CD4-positive, CD25-positive, alpha-beta regulatory T cell (primary cell): ENCODE measurements at regions not wholly inside any gene's neighbourhood (a gene's known extent, or its start where the extent isn't known, plus 50 kb on each side); places are given as distances from the start of the nearest gene placed in this dataset.
"Not testable (repeated sequence)": the region's sequence is repeated elsewhere in the genome, so short reads cannot be mapped to it uniquely, and the experiment has no call there.

Experiments
- ATAC-seq, 2 donors: fragments of 150-1000 bp; cut with Tn5 transposase; one replicate each; pipeline ENCODE4 v1.10.0; 2021; ENCODE audit warnings: low read depth in 2 of 2, moderate number of reproducible peaks in 2 of 2, moderate library complexity in 1 of 2
- DNase-seq, 3 donors: peaks; one replicate each; pipeline versions ENCODE4 v3.0.0 to v3.0.0-alpha.2; 2012 to 2022; ENCODE audit warnings: mixed read lengths in 1 of 3
- H3K27ac ChIP-seq: one replicate; pipeline ENCODE4 v1.7.0; 2013; ENCODE audit warnings: mild to moderate bottlenecking, low read length; ENCODE audit not compliant: insufficient read depth, poor library complexity, severe bottlenecking
- H3K27me3 ChIP-seq: one replicate; pipeline ENCODE4 v1.7.0; 2013; ENCODE audit warnings: low read length; ENCODE audit not compliant: control insufficient read depth, insufficient read depth
- H3K36me3 ChIP-seq: one replicate; pipeline ENCODE4 v1.7.0; 2013; ENCODE audit warnings: mild to moderate bottlenecking, low read length, moderate library complexity; ENCODE audit not compliant: control insufficient read depth, insufficient read depth
- H3K4me1 ChIP-seq: 2 replicates; pipeline ENCODE4 v1.7.0; 2013; ENCODE audit warnings: mild to moderate bottlenecking, low read length; ENCODE audit not compliant: insufficient read depth, control insufficient read depth, poor library complexity, severe bottlenecking
- H3K4me3 ChIP-seq: one replicate; pipeline ENCODE4 v1.7.0; 2013; ENCODE audit warnings: low read depth, mild to moderate bottlenecking, low read length, moderate library complexity
- H3K9me3 ChIP-seq, 2 experiments: 1 replicate in 1 of 2; 2 replicates in 1 of 2; pipeline ENCODE4 v1.7.0; 2013; ENCODE audit warnings: low read length in 2 of 2, mild to moderate bottlenecking in 1 of 2, moderate library complexity in 1 of 2; ENCODE audit not compliant: control insufficient read depth in 2 of 2
- H3K27ac Mint-ChIP-seq, 3 donors: one replicate each; pipeline ENCODE4 v1.8.0; 2020 to 2022; ENCODE audit warnings: mild to moderate bottlenecking in 3 of 3, mixed read lengths in 3 of 3, moderate library complexity in 2 of 3
- H3K27me3 Mint-ChIP-seq: one replicate; pipeline ENCODE4 v1.8.0; 2022; ENCODE audit warnings: mild to moderate bottlenecking, mixed read lengths
- H3K36me3 Mint-ChIP-seq: one replicate; pipeline ENCODE4 v1.8.0; 2020; ENCODE audit warnings: mixed read lengths
- H3K4me1 Mint-ChIP-seq, 4 donors: one replicate each; pipeline ENCODE4 v1.8.0; 2020 to 2022; ENCODE audit warnings: mixed read lengths in 4 of 4, mild to moderate bottlenecking in 1 of 4
- H3K4me3 Mint-ChIP-seq, 4 donors: one replicate each; pipeline ENCODE4 v1.8.0; 2020 to 2022; ENCODE audit warnings: mild to moderate bottlenecking in 4 of 4, mixed read lengths in 4 of 4, moderate library complexity in 3 of 4
- H3K9me3 Mint-ChIP-seq, 7 donors: one replicate each; pipeline ENCODE4 v1.8.0; 2020 to 2022; ENCODE audit warnings: mixed read lengths in 7 of 7, mild to moderate bottlenecking in 3 of 7, moderate library complexity in 2 of 7

- H3K27me3 Mint-ChIP-seq, H3K4me3 ChIP-seq, H3K9me3 Mint-ChIP-seq, H3K36me3 Mint-ChIP-seq, ATAC-seq, DNase-seq, H3K27ac Mint-ChIP-seq, H3K27me3 ChIP-seq, H3K4me3 Mint-ChIP-seq, H3K4me1 ChIP-seq, H3K9me3 ChIP-seq, H3K4me1 Mint-ChIP-seq, H3K27ac ChIP-seq, H3K36me3 ChIP-seq: not testable (repeated sequence)
These were observed 73.8 kb upstream of the FANCC start for GRCh38 chr9:95391271-95391670.

- peaks cover 0 to 2% (median 0%) of the 10 kb centered on the region in 7 donors for H3K9me3 Mint-ChIP-seq
- DNase-seq (no peak), ATAC-seq (no peak)
- no peaks in the 10 kb centered on the region for H3K4me1 Mint-ChIP-seq
- H3K4me3 Mint-ChIP-seq = no peak overlapping the region
- H3K4me1 ChIP-seq = no peaks in the 10 kb centered on the region
- peaks cover 12% of the 10 kb centered on the region for H3K27me3 Mint-ChIP-seq
- H3K36me3 Mint-ChIP-seq = no peaks in the 10 kb centered on the region
- no peak overlapping the region for H3K4me3 ChIP-seq
- H3K27ac ChIP-seq = no peak overlapping the region
- no peaks in the 10 kb centered on the region for H3K9me3 ChIP-seq
- no peak overlapping the region for H3K27ac Mint-ChIP-seq
- H3K27me3 ChIP-seq = no peaks in the 10 kb centered on the region
- no peaks in the 10 kb centered on the region for H3K36me3 ChIP-seq
These were observed 71.9 kb upstream of the FANCC start for GRCh38 chr9:95389373-95389772.

DNA sequence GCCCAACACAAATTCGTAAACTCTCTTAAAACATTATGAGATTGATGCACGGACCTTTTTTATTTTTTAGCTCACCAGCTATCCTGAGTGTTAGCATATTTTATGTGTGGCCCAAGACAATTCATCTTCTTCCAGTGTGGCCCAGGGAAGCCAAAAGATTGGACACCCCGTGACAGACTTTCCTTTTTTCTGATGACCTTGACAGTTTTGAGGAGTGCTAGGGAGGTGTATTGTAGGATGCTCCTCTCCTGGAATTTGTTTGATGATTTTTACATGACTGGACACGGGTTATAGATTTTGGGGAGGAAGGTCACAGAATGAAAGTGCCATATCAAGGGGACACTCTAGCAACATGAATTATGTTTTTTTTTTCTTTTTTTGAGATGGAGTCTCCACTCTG is 69.3 kb upstream of the FANCC start:
- no peak for ATAC-seq

GRCh38 chr9:95385521-95385920 is 68.0 kb upstream of the FANCC start:
- Mint-ChIP-seq H3K4me1 (no peaks in the 10 kb centered on the region), H3K9me3 (no peaks in the 10 kb centered on the region), H3K36me3 (no peaks in the 10 kb centered on the region), H3K27ac (peak overlapping the region in 1 of 3 donors; percentile 80), H3K4me3 (no peak overlapping the region), H3K27me3 (peaks cover 29% of the 10 kb centered on the region)
- Histone ChIP-seq H3K4me3 (no peak overlapping the region), H3K27ac (no peak overlapping the region), H3K9me3 (no peaks in the 10 kb centered on the region), H3K36me3 (no peaks in the 10 kb centered on the region), H3K27me3 (peaks cover 3% of the 10 kb centered on the region), H3K4me1 (no peaks in the 10 kb centered on the region)
- DNase-seq (no peak), ATAC-seq (no peak)

More for the DNA sequence above, 69.3 kb upstream of the FANCC start:
- Histone ChIP-seq H3K27ac (no peak overlapping the region), H3K36me3 (no peaks in the 10 kb centered on the region), H3K9me3 (no peaks in the 10 kb centered on the region), H3K4me3 (no peak overlapping the region), H3K4me1 (no peaks in the 10 kb centered on the region), H3K27me3 (peaks cover 3% of the 10 kb centered on the region)
- Mint-ChIP-seq H3K36me3 (no peaks in the 10 kb centered on the region), H3K27me3 (peaks cover 24% of the 10 kb centered on the region), H3K4me1 (no peaks in the 10 kb centered on the region), H3K27ac (no peak overlapping the region), H3K9me3 (no peaks in the 10 kb centered on the region), H3K4me3 (no peak overlapping the region)
- no peak for DNase-seq

GRCh38 chr9:95383845-95384244 is 66.3 kb upstream of the FANCC start:
- no peaks in the 10 kb centered on the region for H3K9me3 Mint-ChIP-seq
- peaks cover 40% of the 10 kb centered on the region for H3K27me3 Mint-ChIP-seq
- no peak overlapping the region for H3K27ac Mint-ChIP-seq
- no peaks in the 10 kb centered on the region for H3K9me3 ChIP-seq
- H3K36me3 ChIP-seq = no peaks in the 10 kb centered on the region
- ATAC-seq = no peak
- no peak overlapping the region for H3K4me3 Mint-ChIP-seq
- H3K4me1 ChIP-seq = no peaks in the 10 kb centered on the region
- H3K27ac ChIP-seq = no peak overlapping the region
- peaks cover 0 to 5% (median 2%) of the 10 kb centered on the region in 4 donors for H3K4me1 Mint-ChIP-seq
- DNase-seq = no peak
- H3K36me3 Mint-ChIP-seq = no peaks in the 10 kb centered on the region
- H3K27me3 ChIP-seq = peaks cover 3% of the 10 kb centered on the region
- H3K4me3 ChIP-seq = no peak overlapping the region

- no peak overlapping the region for H3K4me3 ChIP-seq
- no peaks in the 10 kb centered on the region for H3K4me1 ChIP-seq
- H3K27ac ChIP-seq = no peak overlapping the region
- no peak for ATAC-seq
- H3K4me3 Mint-ChIP-seq = no peak overlapping the region
- no peak for DNase-seq
- no peaks in the 10 kb centered on the region for H3K36me3 Mint-ChIP-seq
- H3K4me1 Mint-ChIP-seq = peaks cover 0 to 5% (median 2%) of the 10 kb centered on the region in 4 donors
- no peaks in the 10 kb centered on the region for H3K9me3 ChIP-seq
- H3K27ac Mint-ChIP-seq = no peak overlapping the region
- peaks cover 40% of the 10 kb centered on the region for H3K27me3 Mint-ChIP-seq
- H3K36me3 ChIP-seq = no peaks in the 10 kb centered on the region
- no peaks in the 10 kb centered on the region for H3K9me3 Mint-ChIP-seq
- H3K27me3 ChIP-seq = peaks cover 3% of the 10 kb centered on the region
These were observed 65.7 kb upstream of the FANCC start for GRCh38 chr9:95383185-95383676.

DNA sequence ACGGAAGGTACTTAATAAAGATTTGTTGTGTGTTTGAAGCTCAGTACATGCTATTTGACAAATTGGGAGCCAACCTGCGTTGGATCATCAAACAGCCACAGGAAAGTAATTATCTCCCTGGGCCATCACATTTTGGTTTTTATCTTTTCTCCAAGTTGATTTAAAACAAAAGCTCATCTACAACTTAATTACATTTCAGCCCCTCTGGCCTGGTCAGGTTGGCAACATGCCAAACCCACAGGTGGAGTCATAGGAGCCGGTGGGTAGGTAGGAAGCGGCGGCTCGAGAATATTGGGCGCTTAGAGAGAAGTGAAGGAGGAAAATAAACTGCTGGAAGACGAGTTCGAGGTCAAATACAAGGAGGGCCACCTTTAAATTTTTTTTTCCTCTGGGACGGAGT is 64.9 kb upstream of the FANCC start:
- ATAC-seq = no peak
- no peaks in the 10 kb centered on the region for H3K36me3 Mint-ChIP-seq
- no peak overlapping the region for H3K4me3 ChIP-seq
- H3K4me3 Mint-ChIP-seq = no peak overlapping the region
- no peaks in the 10 kb centered on the region for H3K9me3 Mint-ChIP-seq
- DNase-seq = no peak
- peaks cover 0 to 5% (median 2%) of the 10 kb centered on the region in 4 donors for H3K4me1 Mint-ChIP-seq
- H3K27ac ChIP-seq = no peak overlapping the region
- no peaks in the 10 kb centered on the region for H3K4me1 ChIP-seq
- H3K36me3 ChIP-seq = no peaks in the 10 kb centered on the region
- no peak overlapping the region for H3K27ac Mint-ChIP-seq
- no peaks in the 10 kb centered on the region for H3K9me3 ChIP-seq
- H3K27me3 Mint-ChIP-seq = peaks cover 40% of the 10 kb centered on the region
- peaks cover 3% of the 10 kb centered on the region for H3K27me3 ChIP-seq

- H3K4me3 Mint-ChIP-seq = no peak overlapping the region
- Histone ChIP-seq H3K9me3 (no peaks in the 10 kb centered on the region), H3K36me3 (no peaks in the 10 kb centered on the region), H3K4me3 (no peak overlapping the region), H3K27ac (no peak overlapping the region), H3K4me1 (no peaks in the 10 kb centered on the region), H3K27me3 (peaks cover 3% of the 10 kb centered on the region)
- H3K27ac Mint-ChIP-seq = no peak overlapping the region
- no peaks in the 10 kb centered on the region for H3K9me3 Mint-ChIP-seq
- no peak for DNase-seq
- peaks cover 0 to 5% (median 2%) of the 10 kb centered on the region in 4 donors for H3K4me1 Mint-ChIP-seq
- H3K27me3 Mint-ChIP-seq = peaks cover 41% of the 10 kb centered on the region
- no peaks in the 10 kb centered on the region for H3K36me3 Mint-ChIP-seq
- no peak for ATAC-seq
These were observed 63.7 kb upstream of the FANCC start for GRCh38 chr9:95381221-95381620.
